ENCODE measurements at regions not wholly inside any gene's neighbourhood (a gene's known extent, or its start where the extent isn't known, plus 50 kb on each side); places are given as distances from the start of the nearest gene placed in this dataset.

DNA sequence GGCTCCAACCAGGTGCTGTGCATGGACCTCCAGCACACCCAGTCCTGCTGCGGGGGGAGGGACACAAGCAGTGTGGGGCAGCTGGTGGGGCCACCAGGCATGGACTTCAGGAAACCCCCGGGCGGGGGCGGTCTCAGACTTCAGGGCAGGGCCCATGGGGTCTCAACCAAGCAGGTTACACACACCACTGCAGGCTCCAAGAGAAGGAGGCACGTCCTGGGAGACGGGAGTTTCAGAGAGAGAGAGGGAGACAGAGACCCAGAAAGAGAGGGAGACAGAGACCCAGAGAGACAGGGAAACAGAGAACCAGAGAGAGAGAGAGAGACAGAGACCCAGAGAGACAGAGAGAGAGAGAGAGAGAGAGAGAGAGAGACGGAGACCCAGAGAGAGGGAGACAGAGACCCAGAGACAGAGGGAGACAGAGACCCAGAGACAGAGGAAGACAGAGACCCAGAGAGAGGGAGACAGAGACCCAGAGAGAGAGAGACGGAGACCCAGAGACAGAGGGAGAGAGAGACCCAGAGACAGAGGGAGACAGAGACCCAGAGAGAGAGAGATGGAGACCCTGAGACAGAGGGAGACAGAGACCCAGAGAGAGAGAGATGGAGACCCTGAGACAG, 128.9 kb downstream of the NCOR2 start:
- POLR2A ChIA-PET: no interaction called here
- CTCF ChIA-PET: no interaction called here

- ChIA-PET CTCF (no interaction called here), POLR2A (no interaction called here)
Observed at GRCh38 chr12:124437617-124438436, 129.6 kb downstream of the NCOR2 start.

- POLR2A ChIA-PET: no interaction called here
- CTCF ChIA-PET: no interaction called here
Observed at GRCh38 chr12:124437121-124437520, 130.3 kb downstream of the NCOR2 start.

DNA sequence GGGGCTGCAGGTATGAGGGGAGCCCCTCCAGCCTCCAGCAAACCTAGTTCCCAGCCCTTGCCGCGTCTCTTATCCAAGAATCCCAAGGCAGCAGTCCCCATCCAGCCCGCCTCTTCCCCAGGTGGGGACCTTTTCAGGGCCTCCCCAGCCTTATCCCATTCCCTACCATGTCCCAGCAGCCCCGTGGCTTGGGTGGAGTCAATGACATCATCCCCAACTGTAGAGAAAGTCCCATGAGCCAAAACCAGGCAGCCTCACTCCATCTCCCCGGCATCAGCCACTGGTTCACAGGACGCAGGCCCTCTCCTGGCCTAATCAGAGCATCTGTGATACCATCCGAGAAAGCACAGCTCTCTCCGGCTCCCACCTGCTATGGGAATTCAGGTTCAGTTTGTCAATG, 131.0 kb downstream of the NCOR2 start:
- ChIA-PET CTCF (no interaction called here), POLR2A (no interaction called here)

DNA sequence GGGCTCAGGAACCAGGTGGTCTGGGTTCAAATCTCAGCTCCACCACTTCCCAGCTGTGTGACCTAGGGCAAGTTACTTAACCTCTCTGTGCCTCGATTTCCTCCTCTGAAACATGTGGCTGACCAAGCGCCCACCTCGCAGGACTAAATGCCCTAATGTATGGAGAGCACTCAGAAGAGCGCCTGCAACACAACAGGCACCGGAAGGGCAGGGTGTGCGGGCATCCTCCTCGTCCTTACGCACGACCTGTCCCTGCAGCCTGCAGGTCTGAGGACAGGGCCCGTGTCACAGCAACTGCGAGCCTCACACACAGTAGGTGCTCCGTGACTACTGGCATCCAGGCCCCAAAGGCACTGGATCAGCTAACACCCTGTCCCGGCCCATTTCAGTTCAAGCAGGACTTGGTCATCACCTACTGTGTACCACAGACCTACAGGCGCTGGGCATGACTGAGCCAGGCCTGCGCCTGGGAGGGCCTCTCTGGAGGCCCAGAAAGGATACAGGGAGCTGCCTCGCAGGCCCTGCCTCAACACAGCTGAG, 131.5 kb downstream of the NCOR2 start:
- POLR2A ChIA-PET: no interaction called here
- CTCF ChIA-PET: no interaction called here

- CTCF ChIA-PET: no interaction called here
Observed at GRCh38 chr12:124434951-124435805, 132.2 kb downstream of the NCOR2 start.

GRCh38 chr12:124434354-124434753, 133.1 kb downstream of the NCOR2 start:
- ChIA-PET CTCF (no interaction called here), POLR2A (no interaction called here)

More at GRCh38 chr12:124434951-124435805, 132.2 kb downstream of the NCOR2 start:
- POLR2A ChIA-PET: no interaction called here

DNA sequence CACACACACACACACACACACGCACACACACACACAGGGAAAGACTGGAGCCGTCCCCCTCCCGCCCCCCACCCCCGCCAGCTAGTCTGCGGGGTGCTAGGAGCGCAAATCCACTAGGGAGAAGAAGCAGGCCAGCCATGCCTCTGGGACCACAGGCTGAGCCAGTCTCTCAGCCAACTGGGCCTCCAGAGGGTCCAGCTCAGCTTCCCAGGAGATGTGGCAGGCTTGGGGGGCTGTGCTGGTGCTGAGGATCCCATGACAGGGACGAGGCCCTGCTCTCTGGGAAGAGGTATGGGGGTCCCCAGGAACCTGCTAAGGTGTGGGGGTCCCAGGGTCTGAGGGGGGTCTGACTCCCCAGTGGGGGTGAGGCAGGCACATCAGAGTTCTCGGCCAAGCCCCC, 133.5 kb downstream of the NCOR2 start:
- POLR2A ChIA-PET: no interaction called here
- CTCF ChIA-PET: no interaction called here

DNA sequence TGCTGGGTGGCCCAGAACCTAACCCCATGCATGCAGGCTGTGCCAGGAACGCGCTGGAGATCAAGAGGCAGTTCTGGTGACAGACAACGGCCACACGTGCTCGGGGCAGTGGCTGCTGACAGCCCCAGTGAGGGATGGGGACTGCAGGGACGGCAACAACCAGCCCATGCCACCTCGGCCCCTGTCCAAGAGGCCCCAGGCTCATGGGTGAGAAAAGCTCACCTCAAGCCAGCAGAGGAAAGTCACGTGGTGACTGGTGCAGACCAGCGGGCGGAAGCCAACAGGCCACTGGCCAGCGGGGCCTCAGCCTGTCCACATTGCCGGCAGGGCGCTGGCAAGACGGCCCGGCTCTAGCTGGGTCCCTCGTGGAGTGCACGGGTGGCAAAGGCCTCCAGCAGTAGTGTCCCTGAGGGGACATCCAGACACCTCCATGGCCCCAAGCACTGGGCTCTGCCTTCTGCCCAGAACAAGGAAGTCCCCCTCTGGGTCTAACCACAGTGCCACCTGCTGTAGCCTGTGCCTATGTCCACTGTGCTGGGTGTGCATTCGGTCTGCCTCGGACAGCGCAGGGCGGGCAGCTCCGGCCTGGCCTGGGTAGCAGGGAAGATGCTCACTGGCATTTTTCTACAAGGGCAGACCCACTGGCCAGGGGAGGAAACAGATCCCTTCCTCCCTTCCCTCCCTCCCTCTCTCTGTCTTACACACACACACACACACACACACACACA, 134.1 kb downstream of the NCOR2 start:
- POLR2A ChIA-PET: no interaction called here

GRCh38 chr12:124432376-124432775, 135.0 kb downstream of the NCOR2 start:
- POLR2A ChIA-PET: no interaction called here
- CTCF ChIA-PET: interaction anchor here (0.5 kb wide), 1 partner anchor 292 kb away, joined by 4 read pairs; no protein-coding TSS in a partner anchor

More for the DNA sequence above, 134.1 kb downstream of the NCOR2 start:
- CTCF ChIA-PET: no interaction called here

DNA sequence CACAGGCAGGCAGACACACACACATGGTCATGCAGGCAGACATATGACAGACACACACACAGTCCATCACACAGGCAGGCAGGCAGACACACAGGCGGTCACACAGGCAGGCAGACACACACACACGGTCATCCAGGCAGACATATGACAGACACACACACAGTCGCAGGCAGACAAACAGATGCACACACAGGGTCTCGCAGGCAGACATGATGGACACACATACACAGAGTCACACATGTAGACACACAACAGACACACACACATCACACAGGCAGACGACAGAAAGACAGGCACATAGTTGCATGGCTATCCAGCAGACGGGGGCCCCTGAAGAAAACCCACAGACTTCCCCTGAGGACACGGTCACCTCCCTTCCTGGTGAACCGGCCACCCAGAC, 135.4 kb downstream of the NCOR2 start:
- POLR2A ChIA-PET: no interaction called here
- CTCF ChIA-PET: no interaction called here

DNA sequence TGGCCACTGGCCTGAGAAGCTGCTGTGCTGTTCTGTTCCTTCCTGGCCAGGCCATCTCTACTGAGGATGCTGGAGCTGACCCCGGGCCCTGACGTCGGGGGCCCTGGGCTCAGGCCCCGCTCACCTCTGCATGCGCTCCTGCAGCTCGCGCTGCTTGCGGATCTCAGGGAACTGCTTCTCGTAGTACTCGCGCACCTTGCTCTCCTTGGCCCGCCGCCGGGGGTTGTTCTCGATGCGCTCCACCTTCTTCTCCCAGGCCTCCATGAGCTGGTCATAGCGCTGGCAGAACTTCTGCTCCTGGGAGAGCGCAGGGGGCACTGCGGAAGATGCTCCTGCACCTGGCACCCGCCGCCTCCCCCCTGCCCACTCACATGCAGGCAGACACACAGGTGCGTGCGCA, 135.6 kb downstream of the RFLNA start:
- POLR2A ChIA-PET: no interaction called here
- CTCF ChIA-PET: no interaction called here

GRCh38 chr12:124429535-124429934, 134.6 kb downstream of the RFLNA start:
- POLR2A ChIA-PET: no interaction called here
- CTCF ChIA-PET: no interaction called here

DNA sequence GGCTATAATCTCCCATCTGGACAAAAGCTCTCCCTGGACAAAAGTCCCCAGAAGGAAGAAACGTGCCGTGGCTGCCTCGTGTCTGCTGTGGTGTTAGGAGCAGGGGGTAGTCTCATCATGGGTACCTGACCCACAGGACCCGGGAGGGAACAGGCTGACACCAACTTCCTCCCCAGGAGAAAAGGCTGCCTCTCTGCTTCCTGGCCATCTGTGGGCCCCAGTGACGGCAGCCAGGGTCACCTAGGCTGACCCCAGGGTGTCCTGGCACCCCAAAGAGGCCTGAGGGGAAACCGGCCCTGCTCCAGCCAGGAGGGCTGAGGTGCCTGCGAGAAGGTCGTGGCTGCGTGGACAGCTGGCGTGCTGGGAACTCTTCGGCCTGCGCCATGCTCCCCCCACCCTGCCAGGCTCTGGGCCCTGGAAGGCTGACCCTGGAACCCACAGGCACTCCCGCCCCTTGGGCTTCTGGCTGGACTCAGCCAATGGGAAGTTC, 133.9 kb downstream of the RFLNA start:
- CTCF ChIA-PET: interaction anchor here (1.1 kb wide), 1 partner anchor 25 kb away, joined by 4 read pairs; no protein-coding TSS in a partner anchor
- POLR2A ChIA-PET: no interaction called here

- ChIA-PET POLR2A (no interaction called here), CTCF (interaction anchor here (1.1 kb wide), 1 partner anchor 25 kb away, joined by 4 read pairs; no protein-coding TSS in a partner anchor)
Observed at GRCh38 chr12:124428136-124428791, 133.4 kb downstream of the RFLNA start.

GRCh38 chr12:124426594-124427555, 132.0 kb downstream of the RFLNA start:
- ChIA-PET POLR2A (no interaction called here), CTCF (no interaction called here)

- POLR2A ChIA-PET: no interaction called here
- CTCF ChIA-PET: no interaction called here
Observed at GRCh38 chr12:124425667-124426066, 130.8 kb downstream of the RFLNA start.

DNA sequence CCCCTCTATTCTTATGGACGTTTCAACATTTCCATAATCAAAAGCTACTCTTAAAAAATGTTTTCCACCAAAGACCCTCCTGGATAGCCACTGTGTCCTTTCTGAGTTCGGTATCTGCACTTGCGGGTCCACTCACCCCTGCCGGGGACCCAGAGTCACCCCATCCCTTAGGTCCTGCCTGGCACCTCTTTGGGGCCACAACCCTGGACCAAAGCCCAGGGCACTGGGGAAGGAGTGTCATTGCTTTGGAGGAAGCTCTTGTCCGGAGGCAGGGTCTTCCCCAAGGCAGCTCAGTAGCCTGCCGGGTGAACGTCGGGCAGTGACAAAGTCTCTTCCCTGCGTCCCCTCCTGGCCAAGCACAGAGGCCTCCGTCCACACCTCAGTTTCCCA, 129.6 kb downstream of the RFLNA start:
- ChIA-PET CTCF (no interaction called here), POLR2A (no interaction called here)

All from activated CD8-positive, alpha-beta memory T cell treated with anti-CD3 and anti-CD28 coated beads for 36 hours (primary cell).